Tibial nerve (tissue), 4 donors: ENCODE measurements at regions not wholly inside any gene's neighbourhood (a gene's known extent, or its start where the extent isn't known, plus 50 kb on each side); places are given as distances from the start of the nearest gene placed in this dataset.

Experiments
- DNase-seq, 2 donors: peaks; one replicate each; pipeline ENCODE4 v3.0.0-alpha.2; 2019; ENCODE audit warnings: low spot score in 2 of 2
- H3K27ac ChIP-seq, 4 donors: fragments of 200-600 bp; sonication (generic) in 3 of 4; one replicate each; pipeline ENCODE4 v1.5.1; 2017 to 2019; ENCODE audit warnings: mild to moderate bottlenecking in 1 of 4
- H3K27me3 ChIP-seq, 2 donors: fragments of 200-600 bp; sonication (generic) in 1 of 2; one replicate each; pipeline versions ENCODE4 v1.5.1 to v1.6.0; 2017 to 2019
- H3K36me3 ChIP-seq, 3 donors: fragments of 200-600 bp; sonication (generic); one replicate each; pipeline ENCODE4 v1.5.1; 2018 to 2019
- H3K4me1 ChIP-seq, 4 donors: fragments of 200-600 bp; sonication (generic) in 3 of 4; one replicate each; pipeline ENCODE4 v1.5.1; 2017 to 2019
- H3K4me3 ChIP-seq, 4 donors: fragments of 200-600 bp; sonication (generic) in 3 of 4; one replicate each; pipeline ENCODE4 v1.5.1; 2017 to 2019; ENCODE audit warnings: mild to moderate bottlenecking in 1 of 4, moderate library complexity in 1 of 4
- H3K9me3 ChIP-seq, 4 donors: fragments of 200-600 bp; sonication (generic) in 3 of 4; one replicate each; pipeline ENCODE4 v1.5.1; 2017 to 2019
- EP300 ChIP-seq, 2 donors: sonication (generic); formaldehyde crosslinking; IDR thresholded peaks; one replicate each; pipeline ENCODE4 v1.6.1; 2017; ENCODE audit warnings: antibody characterized with exemption in 2 of 2, mild to moderate bottlenecking in 1 of 2
- POLR2A ChIP-seq, 2 donors: fragments of 450-650 bp; IDR thresholded peaks; one replicate each; pipeline ENCODE4 v1.6.1; 2017; ENCODE audit warnings: antibody characterized with exemption in 2 of 2, mild to moderate bottlenecking in 2 of 2, moderate library complexity in 2 of 2
- WGBS, 2 donors: methylation state at CpG; one replicate each; pipeline ENCODE4 v1.1.5; 2018; 5-methylcytosine and 5-hydroxymethylcytosine counted together
- TF ChIP-seq, protein P1 (sequence below), 5 experiments: fragments of 200-600 bp in 3 of 5; fragments of 450-650 bp in 2 of 5; sonication (generic) in 3 of 5; IDR thresholded peaks; one replicate each; pipeline ENCODE4 v1.5.1; 2016 to 2019; ENCODE audit warnings: antibody characterized with exemption in 5 of 5, mild to moderate bottlenecking in 3 of 5, moderate library complexity in 2 of 5

DNA sequence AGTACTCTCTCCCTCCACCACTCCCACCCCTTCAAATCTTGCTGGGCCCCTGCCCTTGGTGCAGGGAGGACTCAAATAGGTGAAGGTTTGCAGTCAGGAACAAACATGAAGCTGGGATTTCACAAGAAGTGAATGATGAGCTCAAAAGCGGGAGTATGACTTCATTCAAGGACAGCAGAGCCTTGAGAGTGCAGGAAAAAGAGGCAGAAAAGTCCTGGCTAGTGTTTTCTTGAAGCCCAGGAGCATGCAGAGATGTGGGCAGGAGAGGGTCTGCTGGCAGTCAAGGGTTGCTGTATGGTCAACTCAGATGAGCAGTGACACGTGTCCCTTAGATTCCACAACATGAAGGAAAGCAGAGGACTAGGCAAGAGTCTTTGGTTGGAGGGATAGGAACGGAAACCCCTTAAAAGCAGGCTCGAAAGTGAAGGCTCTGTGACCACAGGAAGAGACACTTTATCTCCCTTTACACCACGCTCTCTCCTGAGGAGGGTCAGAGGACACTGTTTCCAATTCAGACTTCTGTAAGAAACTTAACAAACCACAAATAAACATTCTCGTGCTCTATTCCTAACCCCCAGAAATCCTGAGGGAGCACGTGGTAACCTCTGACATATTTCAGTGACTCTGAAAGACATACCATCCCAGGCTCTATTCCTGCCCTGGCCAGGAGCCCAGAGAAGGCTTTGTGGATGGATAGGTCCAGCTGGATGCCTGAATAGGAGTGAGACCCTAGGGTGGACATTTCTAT is 168.0 kb upstream of the NDN start:
- no peaks in the 10 kb centered on the region for H3K36me3 ChIP-seq
- no peaks in the 10 kb centered on the region for H3K9me3 ChIP-seq
- DNase-seq, result no peak
- H3K4me3 ChIP-seq, result no peak overlapping the region
- H3K27ac ChIP-seq, result no peak overlapping the region
- H3K27me3 ChIP-seq, result no peaks in the 10 kb centered on the region
- WGBS, 2 donors, result 27 to 29% methylated on average over 7 of the region's 7 CpGs
- TF ChIP-seq POLR2A (IDR thresholded peaks at IDR 0.05), result no peak
- TF ChIP-seq, protein P1, sequence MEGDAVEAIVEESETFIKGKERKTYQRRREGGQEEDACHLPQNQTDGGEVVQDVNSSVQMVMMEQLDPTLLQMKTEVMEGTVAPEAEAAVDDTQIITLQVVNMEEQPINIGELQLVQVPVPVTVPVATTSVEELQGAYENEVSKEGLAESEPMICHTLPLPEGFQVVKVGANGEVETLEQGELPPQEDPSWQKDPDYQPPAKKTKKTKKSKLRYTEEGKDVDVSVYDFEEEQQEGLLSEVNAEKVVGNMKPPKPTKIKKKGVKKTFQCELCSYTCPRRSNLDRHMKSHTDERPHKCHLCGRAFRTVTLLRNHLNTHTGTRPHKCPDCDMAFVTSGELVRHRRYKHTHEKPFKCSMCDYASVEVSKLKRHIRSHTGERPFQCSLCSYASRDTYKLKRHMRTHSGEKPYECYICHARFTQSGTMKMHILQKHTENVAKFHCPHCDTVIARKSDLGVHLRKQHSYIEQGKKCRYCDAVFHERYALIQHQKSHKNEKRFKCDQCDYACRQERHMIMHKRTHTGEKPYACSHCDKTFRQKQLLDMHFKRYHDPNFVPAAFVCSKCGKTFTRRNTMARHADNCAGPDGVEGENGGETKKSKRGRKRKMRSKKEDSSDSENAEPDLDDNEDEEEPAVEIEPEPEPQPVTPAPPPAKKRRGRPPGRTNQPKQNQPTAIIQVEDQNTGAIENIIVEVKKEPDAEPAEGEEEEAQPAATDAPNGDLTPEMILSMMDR (IDR thresholded peaks at IDR 0.05), result no peak
- no peak for TF ChIP-seq EP300 (IDR thresholded peaks at IDR 0.05)
- peaks cover 0 to 3% (median 0%) of the 10 kb centered on the region in 4 donors for H3K4me1 ChIP-seq

GRCh38 chr15:23855947-23856346 is 168.8 kb upstream of the NDN start:
- TF ChIP-seq, protein P1 (IDR thresholded peaks at IDR 0.05), result no peak
- TF ChIP-seq EP300 (IDR thresholded peaks at IDR 0.05), result no peak
- Histone ChIP-seq H3K9me3 (no peaks in the 10 kb centered on the region), H3K4me3 (no peak overlapping the region), H3K36me3 (no peaks in the 10 kb centered on the region), H3K27me3 (no peaks in the 10 kb centered on the region), H3K4me1 (peaks cover 0 to 3% (median 0%) of the 10 kb centered on the region in 4 donors), H3K27ac (no peak overlapping the region)
- WGBS, 2 donors, result 66 to 70% methylated on average over 4 of the region's 4 CpGs
- no peak for DNase-seq

GRCh38 chr15:23857028-23857641 is 170.0 kb upstream of the NDN start:
- Histone ChIP-seq H3K27me3 (no peaks in the 10 kb centered on the region), H3K27ac (no peak overlapping the region), H3K4me3 (no peak overlapping the region), H3K36me3 (no peaks in the 10 kb centered on the region), H3K4me1 (peaks cover 0 to 3% (median 0%) of the 10 kb centered on the region in 4 donors), H3K9me3 (no peaks in the 10 kb centered on the region)
- TF ChIP-seq POLR2A (IDR thresholded peaks at IDR 0.05), result no peak
- TF ChIP-seq, protein P1 (IDR thresholded peaks at IDR 0.05), result peak in 4 of 5 experiments; percentile 8 to 45 (median 29)
- TF ChIP-seq EP300 (IDR thresholded peaks at IDR 0.05), result no peak
- 33 to 34% methylated on average over 12 of the region's 12 CpGs for WGBS, 2 donors
- DNase-seq, result peak in 1 of 2 donors; percentile 61

- no peak for DNase-seq
- Histone ChIP-seq H3K9me3 (no peaks in the 10 kb centered on the region), H3K27ac (no peak overlapping the region), H3K27me3 (no peaks in the 10 kb centered on the region), H3K36me3 (no peaks in the 10 kb centered on the region), H3K4me1 (peaks cover 0 to 3% (median 0%) of the 10 kb centered on the region in 4 donors), H3K4me3 (no peak overlapping the region)
- 76 to 78% methylated on average over 5 of the region's 5 CpGs for WGBS, 2 donors
- no peak for TF ChIP-seq EP300 (IDR thresholded peaks at IDR 0.05)
- TF ChIP-seq, protein P1 (IDR thresholded peaks at IDR 0.05), result no peak
- TF ChIP-seq POLR2A (IDR thresholded peaks at IDR 0.05), result no peak
Observed at GRCh38 chr15:23859008-23859407, 171.9 kb upstream of the NDN start.
